RWPE1 (cell line): ENCODE measurements at regions not wholly inside any gene's neighbourhood (a gene's known extent, or its start where the extent isn't known, plus 50 kb on each side); places are given as distances from the start of the nearest gene placed in this dataset.
A peak's percentile ranks its signal among the peaks of the same experiment; 100 is the strongest.

Experiments used
- CTCF ChIA-PET: fragments of 350-600 bp; sonication (Branson Sonifier 250); formaldehyde crosslinking; extraction: SDS; loops from one replicate; lab custom pipeline; 2021; lab: Yijun Ruan, JAX
- POLR2A ChIA-PET: fragments of 400-600 bp; formaldehyde crosslinking; extraction: SDS; loops from one replicate; lab custom pipeline; 2020; ENCODE audit warnings: antibody characterized with exemption; ENCODE audit not compliant: low non-redundant PET; lab: Yijun Ruan, JAX
- DNase-seq: peaks from one replicate; pipeline ENCODE4 v3.0.0; 2012; ENCODE audit warnings: low spot score
- H3K27ac ChIP-seq: fragments of 450-650 bp; 2 replicates; pipeline ENCODE4 v1.5.1; 2017
- TF ChIP-seq, protein P1 (sequence below): fragments of 450-650 bp; conservative IDR thresholded peaks from 2 replicates; pipeline ENCODE4 v1.5.1; 2017; ENCODE audit warnings: low read depth, mild to moderate bottlenecking

DNA sequence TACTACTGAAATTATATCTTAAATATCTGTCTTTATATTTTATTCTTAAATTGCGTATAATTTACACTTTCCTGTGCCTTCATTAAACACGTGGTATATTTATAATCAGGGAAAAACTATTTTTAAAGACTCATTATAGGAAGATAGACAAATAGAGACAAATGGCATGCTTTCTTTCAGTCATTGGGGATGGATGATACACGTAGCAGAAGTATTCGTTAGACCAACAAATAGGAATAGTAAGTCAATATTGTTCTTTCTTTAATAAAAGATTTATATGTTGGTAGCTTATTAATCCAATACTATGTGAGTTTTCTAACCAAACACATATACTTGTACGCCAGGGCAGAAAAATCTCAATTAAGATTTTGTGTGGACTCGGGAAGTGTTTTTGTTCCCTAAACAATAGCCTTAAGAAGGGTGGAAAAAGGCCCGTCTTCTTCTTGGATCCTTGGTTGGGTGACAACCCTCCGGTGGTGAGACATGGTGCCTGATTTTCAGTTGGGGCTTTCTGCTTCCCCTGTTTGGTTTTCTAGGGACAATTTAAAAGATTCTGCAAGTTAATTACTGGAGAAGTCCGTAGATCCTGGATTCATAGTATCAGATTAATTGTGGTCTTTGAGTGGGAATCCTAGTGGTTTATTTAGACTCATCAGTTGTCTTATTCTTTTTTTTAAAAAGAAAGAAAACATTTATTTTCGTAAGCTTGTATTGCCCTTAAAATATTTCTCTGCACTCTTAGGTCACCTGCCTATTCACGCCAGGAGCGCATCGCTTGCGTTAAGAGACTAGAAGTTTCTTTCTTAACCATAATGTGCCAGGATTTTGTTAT lies 83.5 kb upstream of the WNT7B start:
- ChIA-PET POLR2A (no interaction called here), CTCF (interaction anchor here (0.6 kb wide), 1 partner anchor 10 kb away, joined by 3 read pairs; no protein-coding TSS in a partner anchor)
- peak overlapping the region; percentile 85 for H3K27ac ChIP-seq
- no peak for DNase-seq
- TF ChIP-seq, protein P1, sequence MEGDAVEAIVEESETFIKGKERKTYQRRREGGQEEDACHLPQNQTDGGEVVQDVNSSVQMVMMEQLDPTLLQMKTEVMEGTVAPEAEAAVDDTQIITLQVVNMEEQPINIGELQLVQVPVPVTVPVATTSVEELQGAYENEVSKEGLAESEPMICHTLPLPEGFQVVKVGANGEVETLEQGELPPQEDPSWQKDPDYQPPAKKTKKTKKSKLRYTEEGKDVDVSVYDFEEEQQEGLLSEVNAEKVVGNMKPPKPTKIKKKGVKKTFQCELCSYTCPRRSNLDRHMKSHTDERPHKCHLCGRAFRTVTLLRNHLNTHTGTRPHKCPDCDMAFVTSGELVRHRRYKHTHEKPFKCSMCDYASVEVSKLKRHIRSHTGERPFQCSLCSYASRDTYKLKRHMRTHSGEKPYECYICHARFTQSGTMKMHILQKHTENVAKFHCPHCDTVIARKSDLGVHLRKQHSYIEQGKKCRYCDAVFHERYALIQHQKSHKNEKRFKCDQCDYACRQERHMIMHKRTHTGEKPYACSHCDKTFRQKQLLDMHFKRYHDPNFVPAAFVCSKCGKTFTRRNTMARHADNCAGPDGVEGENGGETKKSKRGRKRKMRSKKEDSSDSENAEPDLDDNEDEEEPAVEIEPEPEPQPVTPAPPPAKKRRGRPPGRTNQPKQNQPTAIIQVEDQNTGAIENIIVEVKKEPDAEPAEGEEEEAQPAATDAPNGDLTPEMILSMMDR: no peak

DNA sequence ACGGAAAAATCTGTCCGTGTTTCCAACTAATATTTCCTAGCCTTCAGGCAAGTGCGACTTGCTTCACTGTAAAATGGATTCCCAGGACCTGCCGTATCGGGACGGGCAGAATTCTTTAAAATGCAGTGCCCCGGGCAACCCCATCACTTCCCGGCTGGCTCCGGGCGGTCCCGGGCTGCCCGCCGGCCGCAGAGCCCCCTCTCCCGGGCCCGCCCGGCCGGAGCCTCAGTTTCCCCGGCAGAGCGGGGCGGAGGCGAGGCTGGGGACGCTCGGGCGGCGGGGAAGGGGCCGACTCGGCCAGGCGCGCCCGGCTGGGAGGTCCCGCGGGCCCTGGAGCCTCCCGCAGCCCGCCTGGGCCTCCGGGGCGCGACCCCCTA lies 84.2 kb upstream of the WNT7B start:
- no peak for DNase-seq
- peak overlapping the region; percentile 85 for H3K27ac ChIP-seq
- TF ChIP-seq, protein P1: no peak
- POLR2A ChIA-PET: no interaction called here
- CTCF ChIA-PET: no interaction called here

DNA sequence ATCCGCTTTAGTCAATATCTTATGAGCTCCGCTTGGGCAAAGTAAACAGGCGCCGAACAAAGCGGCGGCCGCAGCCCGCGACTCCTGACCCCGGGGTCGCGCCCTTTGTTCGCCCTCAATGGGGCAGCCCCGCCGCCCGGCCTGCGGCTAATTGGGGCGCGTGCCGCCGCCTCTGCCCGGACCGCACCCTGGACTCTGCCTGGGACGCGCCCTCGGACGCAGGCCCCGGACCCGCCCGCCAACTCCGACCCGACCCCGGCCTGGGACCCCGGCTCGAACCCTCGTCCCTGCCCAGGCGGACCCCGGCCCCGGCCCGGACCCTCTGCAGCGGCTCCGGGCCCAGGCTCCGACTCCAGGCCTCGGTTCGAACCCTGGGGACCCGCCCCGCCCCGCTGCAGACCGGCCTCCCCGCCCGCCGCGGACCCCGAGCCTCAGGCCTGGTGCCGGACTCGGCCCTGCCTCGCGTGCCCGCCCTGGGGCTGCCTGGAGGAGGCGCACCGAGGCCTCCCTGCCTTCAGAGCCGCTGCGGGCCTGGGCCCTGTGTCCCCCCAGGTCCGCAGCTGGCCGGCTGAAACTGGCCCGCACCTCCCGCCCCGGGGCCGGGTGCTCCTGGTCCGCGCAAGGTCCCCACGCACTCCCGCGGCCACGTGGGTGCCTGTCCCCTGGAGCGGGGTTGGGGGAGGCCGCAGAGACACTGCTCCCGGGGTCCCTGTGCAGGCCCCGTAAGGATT lies 84.7 kb upstream of the WNT7B start:
- POLR2A ChIA-PET: no interaction called here
- H3K27ac ChIP-seq: peak overlapping the region; percentile 85

DNA sequence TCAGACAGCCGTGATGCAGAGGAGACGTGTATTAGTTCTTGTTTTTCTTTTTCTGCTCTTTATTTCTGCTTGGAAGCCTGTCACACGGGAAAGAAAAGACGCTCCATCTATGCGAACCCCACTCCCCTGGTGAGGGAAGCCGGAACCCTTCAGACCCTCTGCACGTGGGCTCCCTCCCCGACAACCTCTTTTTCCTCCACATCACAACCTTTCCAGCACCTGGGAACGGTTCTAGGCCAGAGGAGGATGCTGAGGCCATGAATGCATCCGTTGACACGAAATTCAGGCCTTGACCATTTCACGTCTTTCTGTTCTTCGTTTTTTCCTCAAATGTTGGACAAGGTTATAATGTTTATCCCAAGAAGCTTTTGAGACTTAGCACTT lies 85.3 kb upstream of the WNT7B start:
- no peak for DNase-seq
- TF ChIP-seq, protein P1: no peak
- CTCF ChIA-PET: interaction anchor here (0.6 kb wide), 1 partner anchor 55 kb away, joined by 3 read pairs; no protein-coding TSS in a partner anchor
- H3K27ac ChIP-seq: peak overlapping the region; percentile 85
- POLR2A ChIA-PET: no interaction called here

More for the DNA sequence above, 84.7 kb upstream of the WNT7B start:
- TF ChIP-seq, protein P1: no peak
- CTCF ChIA-PET: interaction anchor here (0.6 kb wide), 1 partner anchor 55 kb away, joined by 3 read pairs; no protein-coding TSS in a partner anchor
- no peak for DNase-seq

DNA sequence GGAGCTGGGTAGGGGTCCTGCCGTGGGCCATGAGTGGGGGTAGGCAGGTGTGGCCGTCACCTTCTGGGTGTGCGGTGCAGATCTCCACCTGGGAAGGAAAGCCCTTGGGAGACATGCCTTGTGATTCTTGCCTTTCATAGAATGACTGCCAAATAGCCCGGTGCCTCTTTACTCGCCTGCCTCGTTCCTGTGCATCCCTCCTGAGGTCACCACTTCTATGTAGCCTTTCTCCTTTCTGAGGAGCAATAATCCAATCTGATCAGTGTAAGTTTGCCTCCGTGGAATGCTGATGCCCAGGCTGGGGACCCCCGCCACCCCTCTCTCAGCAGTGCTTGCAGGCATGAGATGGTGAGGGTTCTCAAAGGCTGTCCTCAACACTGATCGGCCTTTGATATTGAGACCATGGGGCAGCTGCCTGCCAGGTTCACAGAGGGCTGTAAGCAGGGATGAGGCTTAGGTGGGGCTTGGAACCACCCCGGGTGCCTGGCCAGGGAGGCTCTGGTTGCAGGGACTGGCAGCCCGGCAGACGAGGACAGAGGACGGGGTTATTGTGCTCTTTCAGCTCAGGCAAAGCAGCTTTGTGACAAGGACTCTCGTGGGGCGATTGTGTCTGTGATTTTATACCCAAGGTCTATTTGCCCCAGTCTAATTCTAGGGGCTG lies 86.1 kb upstream of the WNT7B start:
- peak overlapping the region; percentile 85 for H3K27ac ChIP-seq
- POLR2A ChIA-PET: no interaction called here
- TF ChIP-seq, protein P1: no peak
- CTCF ChIA-PET: no interaction called here
- DNase-seq: no peak

DNA sequence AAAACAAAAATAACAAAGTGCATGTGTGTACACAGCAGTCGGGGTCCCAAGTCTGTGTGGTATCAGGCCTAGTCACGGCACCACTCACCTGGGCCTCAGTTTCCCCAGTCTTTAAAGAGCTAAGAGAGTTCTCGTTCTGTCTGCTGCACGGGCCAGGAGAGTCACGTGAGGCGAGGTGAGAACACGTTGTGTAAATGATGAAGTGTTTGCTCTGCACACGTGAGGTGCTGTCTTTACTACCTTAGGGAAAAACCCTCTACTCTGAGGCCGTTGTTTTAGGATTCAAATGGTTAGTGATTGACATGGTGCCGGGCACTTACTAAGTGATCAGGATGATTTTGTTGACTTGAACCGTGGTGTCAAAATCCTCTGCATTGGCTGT lies 86.5 kb upstream of the PPARA start:
- no peak for DNase-seq
- ChIA-PET CTCF (interaction anchor here (0.5 kb wide), 1 partner anchor 21 kb away, joined by 3 read pairs; no protein-coding TSS in a partner anchor), POLR2A (no interaction called here)
- peak overlapping the region; percentile 85 for H3K27ac ChIP-seq
- TF ChIP-seq, protein P1: no peak
